H9 (cell line): ENCODE measurements at regions not wholly inside any gene's neighbourhood (a gene's known extent, or its start where the extent isn't known, plus 50 kb on each side); places are given as distances from the start of the nearest gene placed in this dataset.

ENCODE experiments used
- DNase-seq: peaks from one replicate; pipeline ENCODE4 v3.0.0-alpha.2; 2017
- H2AFZ ChIP-seq: one replicate; pipeline ENCODE4 v1.6.1; 2013; ENCODE audit warnings: mild to moderate bottlenecking, low read length, control low read depth, moderate library complexity
- H2AK5ac ChIP-seq: 2 replicates; pipeline ENCODE4 v1.6.1; 2013; ENCODE audit warnings: low read length, control low read depth, mixed read lengths; ENCODE audit not compliant: insufficient read length
- H2BK120ac ChIP-seq: one replicate; pipeline ENCODE4 v1.6.1; 2013; ENCODE audit warnings: low read depth, mild to moderate bottlenecking, low read length, control low read depth, inconsistent platforms; ENCODE audit not compliant: poor library complexity, severe bottlenecking
- H2BK12ac ChIP-seq: 2 replicates; pipeline ENCODE4 v1.6.1; 2013; ENCODE audit warnings: low read length, control low read depth, mixed read lengths, low read depth; ENCODE audit not compliant: insufficient read length
- H2BK15ac ChIP-seq: 2 replicates; pipeline ENCODE4 v1.6.1; 2013; ENCODE audit warnings: low read depth, low read length, control low read depth
- H2BK20ac ChIP-seq: one replicate; pipeline ENCODE4 v1.6.1; 2013; ENCODE audit warnings: low read depth, mild to moderate bottlenecking, low read length, control low read depth, inconsistent platforms; ENCODE audit not compliant: poor library complexity, severe bottlenecking
- H2BK5ac ChIP-seq: 2 replicates; pipeline ENCODE4 v1.6.1; 2013; ENCODE audit warnings: low read length, control low read depth, mixed read lengths; ENCODE audit not compliant: insufficient read length
- H3K14ac ChIP-seq: 2 replicates; pipeline ENCODE4 v1.6.1; 2013; ENCODE audit warnings: low read length, control low read depth; ENCODE audit not compliant: insufficient read depth
- H3K18ac ChIP-seq: 2 replicates; pipeline ENCODE4 v1.6.1; 2013; ENCODE audit warnings: low read depth, mild to moderate bottlenecking, mixed read lengths, low read length, control low read depth; ENCODE audit not compliant: insufficient read length
- H3K23ac ChIP-seq: 2 replicates; pipeline ENCODE4 v1.6.1; 2013; ENCODE audit warnings: low read length, control low read depth, mixed read lengths, low read depth; ENCODE audit not compliant: insufficient read length
- H3K23me2 ChIP-seq: 2 replicates; pipeline ENCODE4 v1.6.1; 2013; ENCODE audit warnings: low read depth, mild to moderate bottlenecking, mixed read lengths, low read length, control low read depth; ENCODE audit not compliant: insufficient read length, poor library complexity, severe bottlenecking
- H3K27ac ChIP-seq: 2 replicates; pipeline ENCODE4 v1.5.1; 2013; ENCODE audit warnings: low read length, control low read depth, mixed read lengths, low read depth; ENCODE audit not compliant: insufficient read length
- H3K27me3 ChIP-seq: 2 replicates; pipeline ENCODE4 v1.6.1; 2013; ENCODE audit warnings: low read length, control low read depth, inconsistent platforms; ENCODE audit not compliant: insufficient read depth
- H3K4ac ChIP-seq: 2 replicates; pipeline ENCODE4 v1.6.1; 2013; ENCODE audit warnings: low read depth, mild to moderate bottlenecking, control low read depth, inconsistent platforms, low read length, moderate library complexity
- H3K4me1 ChIP-seq: 2 replicates; pipeline ENCODE4 v1.6.1; 2013; ENCODE audit warnings: low read length, control low read depth, inconsistent platforms; ENCODE audit not compliant: insufficient read depth
- H3K4me2 ChIP-seq: 2 replicates; pipeline ENCODE4 v1.6.1; 2013; ENCODE audit warnings: low read length, control low read depth, mixed read lengths; ENCODE audit not compliant: insufficient read length, insufficient read depth
- H3K56ac ChIP-seq: 2 replicates; pipeline ENCODE4 v1.6.1; 2013; ENCODE audit warnings: low read depth, mild to moderate bottlenecking, mixed read lengths, low read length, control low read depth; ENCODE audit not compliant: insufficient read length
- H3K79me1 ChIP-seq: 2 replicates; pipeline ENCODE4 v1.6.1; 2013; ENCODE audit warnings: low read depth, mild to moderate bottlenecking, moderate library complexity, low read length, control low read depth, inconsistent platforms; ENCODE audit not compliant: insufficient read depth, poor library complexity, severe bottlenecking
- H3K79me2 ChIP-seq: 2 replicates; pipeline ENCODE4 v1.6.1; 2013; ENCODE audit warnings: low read length, control low read depth, inconsistent platforms; ENCODE audit not compliant: insufficient read depth
- H3K9ac ChIP-seq: 2 replicates; pipeline ENCODE4 v1.6.1; 2013; ENCODE audit warnings: low read length, control low read depth, mixed read lengths; ENCODE audit not compliant: insufficient read length; ENCODE audit errors: extremely low read depth
- H3K9me3 ChIP-seq: one replicate; pipeline ENCODE4 v1.6.1; 2013; ENCODE audit warnings: low read depth, low read length, inconsistent platforms; ENCODE audit not compliant: control insufficient read depth
- H3T11ph ChIP-seq: one replicate; pipeline ENCODE4 v1.6.1; 2013; ENCODE audit warnings: mild to moderate bottlenecking, low read length, control low read depth, inconsistent platforms
- H4K20me1 ChIP-seq: one replicate; pipeline ENCODE4 v1.6.1; 2013; ENCODE audit not compliant: control insufficient read depth, insufficient read length, insufficient read depth
- H4K5ac ChIP-seq: 2 replicates; pipeline ENCODE4 v1.6.1; 2013; ENCODE audit warnings: low read depth, mild to moderate bottlenecking, mixed read lengths, low read length, control low read depth; ENCODE audit not compliant: insufficient read length
- H4K8ac ChIP-seq: replicated peaks from 2 replicates; pipeline ENCODE4 v1.6.1; 2013; ENCODE audit warnings: low read length, control low read depth, mixed read lengths, low read depth; ENCODE audit not compliant: insufficient read length
- H4K91ac ChIP-seq: 2 replicates; pipeline ENCODE4 v1.6.1; 2013; ENCODE audit warnings: low read depth, mild to moderate bottlenecking, moderate library complexity, mixed read lengths, low read length, control low read depth; ENCODE audit not compliant: insufficient read length
- H3K27ac Mint-ChIP-seq, 3 experiments: 2 replicates in 2 of 3; 3 replicates in 1 of 3; pipeline ENCODE4 v1.8.0; 2020 to 2021; ENCODE audit warnings: mixed read lengths in 3 of 3, mild to moderate bottlenecking in 1 of 3, moderate library complexity in 1 of 3
- H3K27me3 Mint-ChIP-seq: 2 replicates; pipeline ENCODE4 v1.8.0; 2021; ENCODE audit warnings: low read depth, mild to moderate bottlenecking, moderate library complexity, mixed read lengths
- H3K36me3 Mint-ChIP-seq, 3 experiments: 2 replicates in 2 of 3; 3 replicates in 1 of 3; pipeline ENCODE4 v1.8.0; 2020 to 2021; ENCODE audit warnings: low read depth in 3 of 3, mixed read lengths in 3 of 3; ENCODE audit not compliant: insufficient read depth in 1 of 3
- H3K4me1 Mint-ChIP-seq, 2 experiments: 2 replicates each; pipeline ENCODE4 v1.8.0; 2020; ENCODE audit warnings: mixed read lengths in 2 of 2
- H3K4me3 Mint-ChIP-seq, 2 experiments: 2 replicates in 1 of 2; 3 replicates in 1 of 2; pipeline ENCODE4 v1.8.0; 2020 to 2021; ENCODE audit warnings: mild to moderate bottlenecking in 2 of 2, mixed read lengths in 2 of 2, moderate library complexity in 1 of 2
- H3K9me3 Mint-ChIP-seq, 2 experiments: 2 replicates in 1 of 2; 3 replicates in 1 of 2; pipeline ENCODE4 v1.8.0; 2020; ENCODE audit warnings: mild to moderate bottlenecking in 2 of 2, mixed read lengths in 2 of 2, moderate library complexity in 1 of 2
- CTCF ChIP-seq: fragments of 200-600 bp; sonication (generic); conservative IDR thresholded peaks from 3 replicates; pipeline ENCODE4 v1.8.0; 2021; ENCODE audit warnings: antibody characterized with exemption, mild to moderate bottlenecking
- WGBS: extraction: QIAGEN DNeasy Blood & Tissue Kit; methylation state at CpG from one replicate; pipeline ENCODE4 v1.1.7; 2013; ENCODE audit warnings: missing lambda C conversion rate, low lambda C conversion rate, mixed read lengths; ENCODE audit not compliant: insufficient read length; ENCODE audit errors: extremely low coverage; 5-methylcytosine and 5-hydroxymethylcytosine counted together

DNA sequence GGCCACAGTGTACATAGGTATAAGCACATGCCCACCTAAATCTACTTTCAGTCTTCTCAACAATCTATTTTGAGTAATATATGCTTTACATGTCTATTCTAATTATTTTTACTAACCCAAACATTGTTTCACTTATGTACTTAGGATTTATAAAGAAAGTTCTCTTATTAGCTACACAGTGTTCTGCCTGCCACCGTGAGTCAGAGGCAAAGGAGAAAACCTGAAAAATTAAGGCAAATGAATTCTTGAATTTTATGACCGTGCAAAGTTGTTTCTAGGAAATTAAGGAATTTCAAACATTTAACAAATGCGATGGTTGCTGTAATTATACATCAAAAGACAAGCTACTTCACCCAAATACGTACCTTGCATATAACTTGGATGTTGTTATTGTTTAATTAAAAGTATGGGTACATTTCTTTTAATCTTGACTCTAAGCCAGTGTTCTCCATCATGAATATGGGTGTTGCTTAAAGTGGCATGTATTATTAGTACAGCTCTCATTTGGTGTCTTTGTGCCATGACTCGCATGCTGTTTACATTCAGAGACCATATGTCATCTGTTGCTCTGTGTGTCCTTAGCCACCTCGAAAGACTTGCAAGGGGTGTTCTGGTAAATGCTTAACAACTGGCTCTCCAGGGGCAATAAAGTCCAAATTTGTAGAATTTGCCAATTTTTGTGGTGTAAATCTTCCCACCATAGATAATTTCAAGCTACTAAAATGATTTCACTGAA, 154.3 kb upstream of the FN1 start:
- H3K18ac ChIP-seq, result no peak overlapping the region
- no peak for DNase-seq
- no peaks in the 10 kb centered on the region for H3K79me1 ChIP-seq
- H3K9me3 ChIP-seq, result no peaks in the 10 kb centered on the region
- no peak overlapping the region for H3K27ac Mint-ChIP-seq
- no peaks in the 10 kb centered on the region; the same call in 1 of the 2 replicates for H3K27me3 Mint-ChIP-seq
- no peaks in the 10 kb centered on the region for H3K9me3 Mint-ChIP-seq
- no peak overlapping the region for H4K8ac ChIP-seq
- no peak overlapping the region for H3K4me3 Mint-ChIP-seq
- no peak overlapping the region for H2BK120ac ChIP-seq
- no peak overlapping the region for H2AFZ ChIP-seq
- no peaks in the 10 kb centered on the region for H3K4me1 ChIP-seq
- no CpG with 5 or more reads among the region's 6 CpGs for WGBS
- no peaks in the 10 kb centered on the region for H3K4me1 Mint-ChIP-seq
- no peak for TF ChIP-seq CTCF
- no peak overlapping the region for H3T11ph ChIP-seq
- no peak overlapping the region for H3K4ac ChIP-seq
- no peaks in the 10 kb centered on the region for H3K79me2 ChIP-seq
- no peaks in the 10 kb centered on the region for H4K20me1 ChIP-seq
- no peaks in the 10 kb centered on the region for H3K23me2 ChIP-seq
- no peak overlapping the region for H3K4me2 ChIP-seq
- no peak overlapping the region for H3K9ac ChIP-seq
- H3K27ac ChIP-seq, result no peak overlapping the region
- H4K5ac ChIP-seq, result no peak overlapping the region
- no peak overlapping the region for H2BK20ac ChIP-seq
- H3K14ac ChIP-seq, result no peak overlapping the region
- no peak overlapping the region for H4K91ac ChIP-seq
- no peak overlapping the region for H2BK15ac ChIP-seq
- H2BK12ac ChIP-seq, result no peak overlapping the region
- H3K56ac ChIP-seq, result no peak overlapping the region
- H2AK5ac ChIP-seq, result no peak overlapping the region
- no peaks in the 10 kb centered on the region for H3K36me3 Mint-ChIP-seq
- H2BK5ac ChIP-seq, result no peak overlapping the region
- H3K23ac ChIP-seq, result no peak overlapping the region
- no peaks in the 10 kb centered on the region for H3K27me3 ChIP-seq
